ENCODE measurements at regions not wholly inside any gene's neighbourhood (a gene's known extent, or its start where the extent isn't known, plus 50 kb on each side); places are given as distances from the start of the nearest gene placed in this dataset.

DNA sequence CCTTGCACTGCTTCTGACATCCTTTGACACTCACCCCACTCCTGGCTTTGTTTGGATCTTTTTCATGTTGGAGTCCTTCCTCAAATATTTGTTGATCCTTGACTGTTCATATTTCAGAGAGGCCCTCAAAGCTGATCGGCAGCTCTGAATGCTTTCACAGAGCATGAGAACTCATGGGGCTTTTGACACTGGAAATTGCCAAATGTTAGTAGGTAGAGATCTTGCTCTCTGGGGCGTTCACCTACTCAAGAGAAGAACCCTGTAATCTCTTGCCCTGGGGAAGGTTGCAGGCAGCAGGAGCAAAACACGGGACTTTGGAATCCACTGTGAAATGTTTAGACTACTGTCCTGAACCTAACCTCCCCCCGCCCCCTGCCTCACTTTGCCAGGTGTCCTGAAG lies 67.4 kb upstream of the STUM start (continued):
- TF ChIP-seq, protein P1, sequence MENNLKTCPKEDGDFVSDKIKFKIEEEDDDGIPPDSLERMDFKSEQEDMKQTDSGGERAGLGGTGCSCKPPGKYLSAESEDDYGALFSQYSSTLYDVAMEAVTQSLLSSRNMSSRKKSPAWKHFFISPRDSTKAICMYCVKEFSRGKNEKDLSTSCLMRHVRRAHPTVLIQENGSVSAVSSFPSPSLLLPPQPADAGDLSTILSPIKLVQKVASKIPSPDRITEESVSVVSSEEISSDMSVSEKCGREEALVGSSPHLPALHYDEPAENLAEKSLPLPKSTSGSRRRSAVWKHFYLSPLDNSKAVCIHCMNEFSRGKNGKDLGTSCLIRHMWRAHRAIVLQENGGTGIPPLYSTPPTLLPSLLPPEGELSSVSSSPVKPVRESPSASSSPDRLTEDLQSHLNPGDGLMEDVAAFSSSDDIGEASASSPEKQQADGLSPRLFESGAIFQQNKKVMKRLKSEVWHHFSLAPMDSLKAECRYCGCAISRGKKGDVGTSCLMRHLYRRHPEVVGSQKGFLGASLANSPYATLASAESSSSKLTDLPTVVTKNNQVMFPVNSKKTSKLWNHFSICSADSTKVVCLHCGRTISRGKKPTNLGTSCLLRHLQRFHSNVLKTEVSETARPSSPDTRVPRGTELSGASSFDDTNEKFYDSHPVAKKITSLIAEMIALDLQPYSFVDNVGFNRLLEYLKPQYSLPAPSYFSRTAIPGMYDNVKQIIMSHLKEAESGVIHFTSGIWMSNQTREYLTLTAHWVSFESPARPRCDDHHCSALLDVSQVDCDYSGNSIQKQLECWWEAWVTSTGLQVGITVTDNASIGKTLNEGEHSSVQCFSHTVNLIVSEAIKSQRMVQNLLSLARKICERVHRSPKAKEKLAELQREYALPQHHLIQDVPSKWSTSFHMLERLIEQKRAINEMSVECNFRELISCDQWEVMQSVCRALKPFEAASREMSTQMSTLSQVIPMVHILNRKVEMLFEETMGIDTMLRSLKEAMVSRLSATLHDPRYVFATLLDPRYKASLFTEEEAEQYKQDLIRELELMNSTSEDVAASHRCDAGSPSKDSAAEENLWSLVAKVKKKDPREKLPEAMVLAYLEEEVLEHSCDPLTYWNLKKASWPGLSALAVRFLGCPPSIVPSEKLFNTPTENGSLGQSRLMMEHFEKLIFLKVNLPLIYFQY (CRISPR knock-in tag; IDR thresholded peaks at IDR 0.05; ENCODE audit: borderline replicate concordance), result no peak
- TF ChIP-seq ZSCAN21 (CRISPR knock-in tag; IDR thresholded peaks at IDR 0.05; ENCODE audit: borderline replicate concordance) (no peak), ZNF33A (CRISPR knock-in tag; IDR thresholded peaks at IDR 0.05; ENCODE audit: borderline replicate concordance) (no peak), NFE2L1 (CRISPR knock-in tag; IDR thresholded peaks at IDR 0.05; ENCODE audit: borderline replicate concordance) (no peak), ZKSCAN5 (CRISPR knock-in tag; IDR thresholded peaks at IDR 0.05) (no peak), SSRP1 (CRISPR knock-in tag; IDR thresholded peaks at IDR 0.05) (no peak), FIP1L1 (IDR thresholded peaks at IDR 0.05; ENCODE audit: borderline replicate concordance, insufficient read depth, low read depth, low read length) (no peak)
- TF ChIP-seq, protein P2, sequence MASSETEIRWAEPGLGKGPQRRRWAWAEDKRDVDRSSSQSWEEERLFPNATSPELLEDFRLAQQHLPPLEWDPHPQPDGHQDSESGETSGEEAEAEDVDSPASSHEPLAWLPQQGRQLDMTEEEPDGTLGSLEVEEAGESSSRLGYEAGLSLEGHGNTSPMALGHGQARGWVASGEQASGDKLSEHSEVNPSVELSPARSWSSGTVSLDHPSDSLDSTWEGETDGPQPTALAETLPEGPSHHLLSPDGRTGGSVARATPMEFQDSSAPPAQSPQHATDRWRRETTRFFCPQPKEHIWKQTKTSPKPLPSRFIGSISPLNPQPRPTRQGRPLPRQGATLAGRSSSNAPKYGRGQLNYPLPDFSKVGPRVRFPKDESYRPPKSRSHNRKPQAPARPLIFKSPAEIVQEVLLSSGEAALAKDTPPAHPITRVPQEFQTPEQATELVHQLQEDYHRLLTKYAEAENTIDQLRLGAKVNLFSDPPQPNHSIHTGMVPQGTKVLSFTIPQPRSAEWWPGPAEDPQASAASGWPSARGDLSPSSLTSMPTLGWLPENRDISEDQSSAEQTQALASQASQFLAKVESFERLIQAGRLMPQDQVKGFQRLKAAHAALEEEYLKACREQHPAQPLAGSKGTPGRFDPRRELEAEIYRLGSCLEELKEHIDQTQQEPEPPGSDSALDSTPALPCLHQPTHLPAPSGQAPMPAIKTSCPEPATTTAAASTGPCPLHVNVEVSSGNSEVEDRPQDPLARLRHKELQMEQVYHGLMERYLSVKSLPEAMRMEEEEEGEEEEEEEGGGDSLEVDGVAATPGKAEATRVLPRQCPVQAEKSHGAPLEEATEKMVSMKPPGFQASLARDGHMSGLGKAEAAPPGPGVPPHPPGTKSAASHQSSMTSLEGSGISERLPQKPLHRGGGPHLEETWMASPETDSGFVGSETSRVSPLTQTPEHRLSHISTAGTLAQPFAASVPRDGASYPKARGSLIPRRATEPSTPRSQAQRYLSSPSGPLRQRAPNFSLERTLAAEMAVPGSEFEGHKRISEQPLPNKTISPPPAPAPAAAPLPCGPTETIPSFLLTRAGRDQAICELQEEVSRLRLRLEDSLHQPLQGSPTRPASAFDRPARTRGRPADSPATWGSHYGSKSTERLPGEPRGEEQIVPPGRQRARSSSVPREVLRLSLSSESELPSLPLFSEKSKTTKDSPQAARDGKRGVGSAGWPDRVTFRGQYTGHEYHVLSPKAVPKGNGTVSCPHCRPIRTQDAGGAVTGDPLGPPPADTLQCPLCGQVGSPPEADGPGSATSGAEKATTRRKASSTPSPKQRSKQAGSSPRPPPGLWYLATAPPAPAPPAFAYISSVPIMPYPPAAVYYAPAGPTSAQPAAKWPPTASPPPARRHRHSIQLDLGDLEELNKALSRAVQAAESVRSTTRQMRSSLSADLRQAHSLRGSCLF (CRISPR knock-in tag; IDR thresholded peaks at IDR 0.05; ENCODE audit: borderline replicate concordance), result no peak
- TF ChIP-seq, protein P3, sequence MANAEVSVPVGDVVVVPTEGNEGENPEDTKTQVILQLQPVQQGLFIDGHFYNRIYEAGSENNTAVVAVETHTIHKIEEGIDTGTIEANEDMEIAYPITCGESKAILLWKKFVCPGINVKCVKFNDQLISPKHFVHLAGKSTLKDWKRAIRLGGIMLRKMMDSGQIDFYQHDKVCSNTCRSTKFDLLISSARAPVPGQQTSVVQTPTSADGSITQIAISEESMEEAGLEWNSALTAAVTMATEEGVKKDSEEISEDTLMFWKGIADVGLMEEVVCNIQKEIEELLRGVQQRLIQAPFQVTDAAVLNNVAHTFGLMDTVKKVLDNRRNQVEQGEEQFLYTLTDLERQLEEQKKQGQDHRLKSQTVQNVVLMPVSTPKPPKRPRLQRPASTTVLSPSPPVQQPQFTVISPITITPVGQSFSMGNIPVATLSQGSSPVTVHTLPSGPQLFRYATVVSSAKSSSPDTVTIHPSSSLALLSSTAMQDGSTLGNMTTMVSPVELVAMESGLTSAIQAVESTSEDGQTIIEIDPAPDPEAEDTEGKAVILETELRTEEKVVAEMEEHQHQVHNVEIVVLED (CRISPR knock-in tag; IDR thresholded peaks at IDR 0.05; ENCODE audit: borderline replicate concordance), result no peak
- TF ChIP-seq, protein P4, sequence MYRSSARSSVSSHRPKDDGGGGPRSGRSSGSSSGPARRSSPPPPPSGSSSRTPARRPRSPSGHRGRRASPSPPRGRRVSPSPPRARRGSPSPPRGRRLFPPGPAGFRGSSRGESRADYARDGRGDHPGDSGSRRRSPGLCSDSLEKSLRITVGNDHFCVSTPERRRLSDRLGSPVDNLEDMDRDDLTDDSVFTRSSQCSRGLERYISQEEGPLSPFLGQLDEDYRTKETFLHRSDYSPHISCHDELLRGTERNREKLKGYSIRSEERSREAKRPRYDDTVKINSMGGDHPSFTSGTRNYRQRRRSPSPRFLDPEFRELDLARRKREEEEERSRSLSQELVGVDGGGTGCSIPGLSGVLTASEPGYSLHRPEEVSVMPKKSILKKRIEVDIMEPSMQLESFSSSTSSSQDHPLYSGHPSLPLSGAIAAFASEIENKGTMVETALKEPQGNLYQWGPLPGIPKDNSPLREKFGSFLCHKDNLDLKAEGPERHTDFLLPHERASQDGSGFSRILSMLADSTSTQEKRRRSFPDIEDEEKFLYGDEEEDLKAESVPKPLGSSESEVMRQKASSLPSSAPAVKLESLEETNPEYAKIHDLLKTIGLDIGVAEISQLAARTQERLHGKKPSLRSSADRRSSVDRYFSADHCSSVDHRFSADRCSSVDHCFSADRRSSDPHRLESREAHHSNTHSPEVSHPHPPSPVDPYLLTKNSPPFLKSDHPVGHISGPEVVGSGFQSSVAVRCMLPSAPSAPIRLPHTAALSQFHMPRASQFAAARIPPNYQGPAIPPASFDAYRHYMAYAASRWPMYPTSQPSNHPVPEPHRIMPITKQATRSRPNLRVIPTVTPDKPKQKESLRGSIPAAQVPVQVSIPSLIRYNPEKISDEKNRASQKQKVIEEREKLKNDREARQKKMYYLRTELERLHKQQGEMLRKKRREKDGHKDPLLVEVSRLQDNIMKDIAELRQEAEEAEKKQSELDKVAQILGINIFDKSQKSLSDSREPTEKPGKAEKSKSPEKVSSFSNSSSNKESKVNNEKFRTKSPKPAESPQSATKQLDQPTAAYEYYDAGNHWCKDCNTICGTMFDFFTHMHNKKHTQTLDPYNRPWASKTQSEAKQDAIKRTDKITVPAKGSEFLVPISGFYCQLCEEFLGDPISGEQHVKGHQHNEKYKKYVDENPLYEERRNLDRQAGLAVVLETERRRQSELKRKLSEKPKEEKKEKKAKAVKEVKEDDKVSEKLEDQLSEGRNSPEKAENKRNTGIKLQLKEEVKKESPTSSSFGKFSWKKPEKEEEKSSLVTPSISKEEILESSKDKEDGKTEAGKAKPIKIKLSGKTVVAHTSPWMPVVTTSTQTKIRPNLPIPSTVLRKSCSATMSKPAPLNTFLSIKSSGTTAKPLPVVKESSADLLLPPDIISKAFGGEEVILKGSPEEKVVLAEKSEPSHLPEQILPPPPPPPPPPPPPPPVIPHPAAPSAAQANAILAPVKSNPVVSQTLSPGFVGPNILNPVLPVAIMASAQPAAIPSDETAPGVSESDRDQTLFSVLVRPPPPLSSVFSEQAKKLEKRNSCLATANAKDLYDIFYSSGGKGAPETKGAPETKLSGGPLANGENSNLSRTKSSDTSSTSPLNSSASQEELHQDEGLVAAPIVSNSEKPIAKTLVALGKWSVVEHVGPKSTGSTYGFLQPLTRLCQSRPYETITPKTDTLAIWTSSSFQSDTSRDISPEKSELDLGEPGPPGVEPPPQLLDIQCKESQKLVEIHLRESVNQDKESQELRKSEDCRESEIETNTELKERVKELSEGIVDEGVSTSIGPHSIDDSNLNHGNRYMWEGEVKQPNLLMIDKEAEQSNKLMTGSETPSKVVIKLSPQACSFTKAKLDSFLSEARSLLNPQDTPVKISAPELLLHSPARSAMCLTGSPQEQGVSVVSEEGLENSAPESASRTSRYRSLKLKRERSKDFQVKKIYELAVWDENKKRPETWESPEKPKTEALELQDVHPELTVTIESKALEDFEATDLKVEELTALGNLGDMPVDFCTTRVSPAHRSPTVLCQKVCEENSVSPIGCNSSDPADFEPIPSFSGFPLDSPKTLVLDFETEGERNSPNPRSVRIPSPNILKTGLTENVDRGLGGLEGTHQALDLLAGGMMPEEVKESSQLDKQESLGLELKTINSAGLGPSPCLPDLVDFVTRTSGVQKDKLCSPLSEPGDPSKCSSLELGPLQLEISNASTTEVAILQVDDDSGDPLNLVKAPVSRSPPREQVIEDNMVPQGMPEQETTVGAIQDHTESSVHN (CRISPR knock-in tag; IDR thresholded peaks at IDR 0.05), result no peak
